Heart right ventricle (tissue), 16 donors: ENCODE measurements at regions not wholly inside any gene's neighbourhood (a gene's known extent, or its start where the extent isn't known, plus 50 kb on each side); places are given as distances from the start of the nearest gene placed in this dataset.

Source experiments
- ATAC-seq, 8 donors: fragments of 200-7000 bp; cut with Tn5 transposase; one replicate each; pipeline ENCODE4 v1.9.1; 2020; ENCODE audit warnings: mild to moderate bottlenecking in 8 of 8, moderate library complexity in 8 of 8, moderate number of reproducible peaks in 1 of 8
- DNase-seq, 2 donors: peaks; one replicate each; pipeline ENCODE4 v3.0.0-alpha.2; 2020
- H3K27ac ChIP-seq, 10 donors: fragments of 200-600 bp; sonication (generic) in 2 of 10; one replicate each; pipeline versions ENCODE4 v1.5.0 to v1.8.0; 2020 to 2022; ENCODE audit warnings: mild to moderate bottlenecking in 3 of 10
- H3K27me3 ChIP-seq, 7 donors: fragments of 200-600 bp; one replicate each; pipeline ENCODE4 v1.8.0; 2021 to 2022; ENCODE audit warnings: mild to moderate bottlenecking in 2 of 7
- H3K36me3 ChIP-seq, 9 donors: fragments of 200-600 bp; sonication (generic) in 1 of 9; one replicate each; pipeline versions ENCODE4 v1.5.0 to v1.8.0; 2020 to 2022; ENCODE audit warnings: mild to moderate bottlenecking in 2 of 9
- H3K4me1 ChIP-seq, 9 donors: fragments of 200-600 bp; sonication (generic) in 1 of 9; one replicate each; pipeline versions ENCODE4 v1.5.0 to v1.8.0; 2020 to 2022; ENCODE audit warnings: mild to moderate bottlenecking in 4 of 9
- H3K4me3 ChIP-seq, 10 donors: fragments of 200-600 bp; sonication (generic) in 2 of 10; one replicate each; pipeline versions ENCODE4 v1.5.0 to v1.8.0; 2020 to 2022; ENCODE audit warnings: mild to moderate bottlenecking in 7 of 10, moderate library complexity in 2 of 10
- H3K9me3 ChIP-seq, 11 donors: fragments of 200-600 bp in 10 of 11; sonication (generic) in 2 of 11; one replicate each; pipeline versions ENCODE4 v1.5.0 to v1.8.0; 2013 to 2022; ENCODE audit warnings: mild to moderate bottlenecking in 2 of 11, control low read depth in 1 of 11, moderate library complexity in 1 of 11
- CTCF ChIP-seq, 9 donors: fragments of 200-600 bp; sonication (generic) in 2 of 9; IDR thresholded peaks; one replicate each; pipeline versions ENCODE4 v1.5.0 to v1.8.0; 2021 to 2022; ENCODE audit warnings: antibody characterized with exemption in 9 of 9, mild to moderate bottlenecking in 5 of 9, moderate library complexity in 1 of 9
- WGBS, 2 donors: extraction: QIAGEN DNeasy Blood & Tissue Kit; methylation state at CpG; one replicate each; pipeline ENCODE4 v1.1.7; 2013; ENCODE audit warnings: inconsistent platforms in 1 of 2; 5-methylcytosine and 5-hydroxymethylcytosine counted together
- intact Hi-C, 10 donors: fragments of 100-400 bp; cut with DNase I; formaldehyde crosslinking; loops; one replicate each; pipeline versions ENCODE4 v1.11.1 to v1.14.2; 2022
- donor health status: Arrhythmogenic right ventricular cardiomyopathy.
- donor health status: ischemic (EF 13 %, LVEDD 7.1; RV severe dilation, severe dysfunction).
- donor health status: healthy with polysubstance abuse.
- donor health status: DM: no; HTN: yes; CAD: no.
- donor health status: DM: no; HTN: no; CAD: no.
- donor health status: ischemic (EF 25% LVEDD 6.9; RV normal size, moderate dysfunction).
- donor health status: ischemic (EF 25% LVEDD 5.7; RV mildly dilated, moderate dysfunction).
- donor health status: healthy.
- donor health status: DM: yes; HTN: yes; CAD: no.
- donor health status: Ischemic cardiomyopathy.
- donor health status: ischemic (EF 35%, LVEDD 5.7; RV mildly dilated, moderate dysfunction).
- donor health status: nonischemic (EF 11% LVEDD 7.7; RV severe dilation, severe dysfunction).
- donor health status: DM: yes; HTN: yes; CAD: no.
- donor health status: PGD.
- donor health status: ischemic (EF 29% LVEDD 5.4; RV normal size, mild dysfunction).
- donor health status: nonischemic (EF 23%, LVEDD 6.1; RV moderate dilation, normal function).

- no peak overlapping the region for H3K27ac ChIP-seq
- H3K27me3 ChIP-seq, result no peaks in the 10 kb centered on the region
- H3K36me3 ChIP-seq, result no peaks in the 10 kb centered on the region
- WGBS, 2 donors, result 65 to 68% methylated on average over 1 of the region's 1 CpG
- TF ChIP-seq CTCF (IDR thresholded peaks at IDR 0.05), result no peak
- no peak overlapping the region for H3K4me3 ChIP-seq
- ATAC-seq (no peak), DNase-seq (no peak)
- no peaks in the 10 kb centered on the region for H3K4me1 ChIP-seq
- intact Hi-C loops, result no loop called here
- H3K9me3 ChIP-seq, result peaks cover 0 to 36% (median 0%) of the 10 kb centered on the region in 11 donors
These were observed 537.2 kb downstream of the STIM2 start for GRCh38 chr4:27397886-27398285.

GRCh38 chr4:27398631-27399310 is 538.1 kb downstream of the STIM2 start:
- no peak for TF ChIP-seq CTCF (IDR thresholded peaks at IDR 0.05)
- H3K27ac ChIP-seq, result no peak overlapping the region
- DNase-seq (no peak), ATAC-seq (no peak)
- H3K36me3 ChIP-seq, result no peaks in the 10 kb centered on the region
- 82 to 83% methylated on average over 7 of the region's 7 CpGs for WGBS, 2 donors
- no peak overlapping the region for H3K4me3 ChIP-seq
- no peaks in the 10 kb centered on the region for H3K27me3 ChIP-seq
- intact Hi-C loops, result no loop called here
- H3K4me1 ChIP-seq, result no peaks in the 10 kb centered on the region
- peaks cover 0 to 44% (median 0%) of the 10 kb centered on the region in 11 donors for H3K9me3 ChIP-seq

GRCh38 chr4:27407616-27408015 is 547.0 kb downstream of the STIM2 start:
- Histone ChIP-seq H3K27me3 (no peaks in the 10 kb centered on the region), H3K4me3 (no peak overlapping the region), H3K27ac (no peak overlapping the region), H3K9me3 (peaks cover 0 to 39% (median 15%) of the 10 kb centered on the region in 11 donors), H3K36me3 (no peaks in the 10 kb centered on the region), H3K4me1 (peaks cover 0 to 3% (median 0%) of the 10 kb centered on the region in 9 donors)
- intact Hi-C loops, result no loop called here
- WGBS, 2 donors, result 88 to 98% methylated on average over 1 of the region's 1 CpG
- ATAC-seq (no peak), DNase-seq (no peak)
- no peak for TF ChIP-seq CTCF (IDR thresholded peaks at IDR 0.05)

GRCh38 chr4:27412613-27413012 is 552.0 kb downstream of the STIM2 start:
- H3K27me3 ChIP-seq, result no peaks in the 10 kb centered on the region
- H3K4me1 ChIP-seq, result peaks cover 0 to 3% (median 0%) of the 10 kb centered on the region in 9 donors
- intact Hi-C loops, result no loop called here
- H3K36me3 ChIP-seq, result no peaks in the 10 kb centered on the region
- H3K27ac ChIP-seq, result no peak overlapping the region
- peaks cover 0 to 16% (median under 1%) of the 10 kb centered on the region in 11 donors for H3K9me3 ChIP-seq
- H3K4me3 ChIP-seq, result no peak overlapping the region
- no peak for DNase-seq
- no peak for ATAC-seq
- TF ChIP-seq CTCF (IDR thresholded peaks at IDR 0.05), result peak in 1 of 9 donors; percentile 22
- 93 to 94% methylated on average over 1 of the region's 1 CpG for WGBS, 2 donors
